DOHH2 (cell line): ENCODE measurements at regions not wholly inside any gene's neighbourhood (a gene's known extent, or its start where the extent isn't known, plus 50 kb on each side); places are given as distances from the start of the nearest gene placed in this dataset.

ENCODE experiments used
- H3F3A ChIP-seq: fragments of 200-600 bp; sonication (generic), shearing (Covaris generic); 2 replicates; pipeline ENCODE4 v1.6.0; 2016; ENCODE audit warnings: antibody characterized with exemption, mild to moderate bottlenecking; ENCODE audit not compliant: control insufficient read depth, insufficient read depth
- H3K27ac ChIP-seq: fragments of 200-600 bp; sonication (generic); 2 replicates; pipeline ENCODE4 v1.5.1; 2014; ENCODE audit warnings: low read depth, mild to moderate bottlenecking, low read length, moderate library complexity
- H3K27me3 ChIP-seq: fragments of 200-600 bp; sonication (generic); 2 replicates; pipeline ENCODE4 v1.6.1; 2014; ENCODE audit warnings: mild to moderate bottlenecking, low read length, mixed read lengths; ENCODE audit not compliant: control insufficient read depth
- H3K36me3 ChIP-seq: fragments of 200-600 bp; sonication (generic); 2 replicates; pipeline ENCODE4 v1.6.1; 2014; ENCODE audit warnings: mild to moderate bottlenecking, low read length, moderate library complexity, mixed read lengths; ENCODE audit not compliant: control insufficient read depth
- H3K4me1 ChIP-seq: fragments of 200-600 bp; sonication (generic); 2 replicates; pipeline ENCODE4 v1.6.1; 2014; ENCODE audit warnings: mild to moderate bottlenecking, low read length, mixed read lengths; ENCODE audit not compliant: control insufficient read depth
- H3K4me2 ChIP-seq: fragments of 200-600 bp; sonication (generic); 2 replicates; pipeline ENCODE4 v1.6.0; 2014; ENCODE audit warnings: mild to moderate bottlenecking, low read length, moderate library complexity
- H3K4me3 ChIP-seq: fragments of 200-600 bp; sonication (generic); 2 replicates; pipeline ENCODE4 v1.5.1; 2014; ENCODE audit warnings: mild to moderate bottlenecking, low read length, mixed read lengths
- H3K79me2 ChIP-seq: fragments of 200-600 bp; sonication (generic); 2 replicates; pipeline ENCODE4 v1.6.1; 2014; ENCODE audit warnings: mild to moderate bottlenecking, low read length, mixed read lengths; ENCODE audit not compliant: control insufficient read depth
- H3K9me2 ChIP-seq: fragments of 200-600 bp; sonication (generic); replicated peaks from 2 replicates; pipeline ENCODE4 v1.6.1; 2014; ENCODE audit warnings: mild to moderate bottlenecking, low read length, mixed read lengths; ENCODE audit not compliant: control insufficient read depth
- H3K9me3 ChIP-seq: fragments of 200-600 bp; sonication (generic); 2 replicates; pipeline ENCODE4 v1.6.1; 2014; ENCODE audit warnings: antibody characterized with exemption, low read length, mixed read lengths; ENCODE audit not compliant: control insufficient read depth, insufficient read depth
- H4K20me1 ChIP-seq: fragments of 200-600 bp; sonication (generic); 2 replicates; pipeline ENCODE4 v1.6.0; 2014; ENCODE audit warnings: low read depth, mild to moderate bottlenecking, antibody characterized with exemption, low read length, moderate library complexity; ENCODE audit not compliant: control insufficient read depth, insufficient read depth
- EZH2phosphoT487 ChIP-seq: fragments of 200-600 bp; sonication (generic); IDR thresholded peaks from 2 replicates; pipeline ENCODE4 v1.6.1; 2017; ENCODE audit warnings: borderline replicate concordance, mild to moderate bottlenecking, antibody characterized with exemption, low read length, moderate library complexity, mixed read lengths
- TF ChIP-seq, protein P1 (sequence below): fragments of 200-600 bp; sonication (generic); IDR thresholded peaks from one replicate; pipeline ENCODE4 v1.5.1; 2014; ENCODE audit warnings: antibody characterized with exemption, mild to moderate bottlenecking, low read depth, low read length; ENCODE audit not compliant: poor library complexity, severe bottlenecking

DNA sequence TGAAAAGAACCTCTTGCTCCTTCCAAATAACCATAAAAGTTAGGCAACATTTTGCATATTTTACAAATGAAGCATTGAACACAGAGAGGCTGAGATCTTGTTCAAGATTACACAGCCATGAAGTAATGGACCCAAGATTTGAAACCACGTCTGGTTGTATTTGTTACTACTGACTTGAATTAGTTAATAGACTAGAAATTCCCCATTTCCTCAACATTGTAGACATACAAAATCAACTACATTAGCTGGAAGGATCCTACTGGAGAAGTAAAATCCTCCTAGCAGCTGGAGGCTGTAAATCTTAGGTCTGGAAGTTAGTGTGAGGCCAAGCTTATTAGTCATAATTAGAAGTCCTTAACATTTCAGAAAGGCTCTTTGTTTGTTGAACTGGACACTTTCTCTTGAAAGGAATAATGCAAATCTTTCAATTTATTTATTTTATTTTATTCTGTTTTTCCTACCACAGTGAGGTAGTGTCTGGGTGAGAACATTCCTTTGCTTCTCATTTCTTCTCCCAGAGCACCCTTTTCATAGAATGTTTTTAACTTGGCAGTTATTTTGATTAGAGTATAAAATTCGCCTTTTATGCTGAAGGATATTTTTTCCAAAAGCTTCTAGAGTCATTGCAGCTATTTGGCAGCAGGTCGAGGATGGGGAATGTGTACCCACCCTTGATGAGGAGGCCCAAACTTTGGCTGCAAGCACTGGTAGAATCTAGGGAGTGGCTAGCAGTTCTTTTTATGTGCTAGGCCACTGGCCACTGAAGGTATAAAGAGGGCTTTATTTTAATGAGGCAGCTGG lies 62.0 kb upstream of the CLNK start:
- no peaks in the 10 kb centered on the region for H3F3A ChIP-seq
- no peak overlapping the region for H3K4me3 ChIP-seq
- TF ChIP-seq EZH2phosphoT487, result no peak
- TF ChIP-seq, protein P1, sequence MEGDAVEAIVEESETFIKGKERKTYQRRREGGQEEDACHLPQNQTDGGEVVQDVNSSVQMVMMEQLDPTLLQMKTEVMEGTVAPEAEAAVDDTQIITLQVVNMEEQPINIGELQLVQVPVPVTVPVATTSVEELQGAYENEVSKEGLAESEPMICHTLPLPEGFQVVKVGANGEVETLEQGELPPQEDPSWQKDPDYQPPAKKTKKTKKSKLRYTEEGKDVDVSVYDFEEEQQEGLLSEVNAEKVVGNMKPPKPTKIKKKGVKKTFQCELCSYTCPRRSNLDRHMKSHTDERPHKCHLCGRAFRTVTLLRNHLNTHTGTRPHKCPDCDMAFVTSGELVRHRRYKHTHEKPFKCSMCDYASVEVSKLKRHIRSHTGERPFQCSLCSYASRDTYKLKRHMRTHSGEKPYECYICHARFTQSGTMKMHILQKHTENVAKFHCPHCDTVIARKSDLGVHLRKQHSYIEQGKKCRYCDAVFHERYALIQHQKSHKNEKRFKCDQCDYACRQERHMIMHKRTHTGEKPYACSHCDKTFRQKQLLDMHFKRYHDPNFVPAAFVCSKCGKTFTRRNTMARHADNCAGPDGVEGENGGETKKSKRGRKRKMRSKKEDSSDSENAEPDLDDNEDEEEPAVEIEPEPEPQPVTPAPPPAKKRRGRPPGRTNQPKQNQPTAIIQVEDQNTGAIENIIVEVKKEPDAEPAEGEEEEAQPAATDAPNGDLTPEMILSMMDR, result no peak
- no peak overlapping the region for H3K27ac ChIP-seq
- no peaks in the 10 kb centered on the region for H3K27me3 ChIP-seq
- no peaks in the 10 kb centered on the region for H3K9me3 ChIP-seq
- H3K79me2 ChIP-seq, result no peaks in the 10 kb centered on the region
- H3K4me2 ChIP-seq, result no peak overlapping the region
- H3K4me1 ChIP-seq, result peaks cover 8% of the 10 kb centered on the region
- H3K36me3 ChIP-seq, result no peaks in the 10 kb centered on the region
- H3K9me2 ChIP-seq, result no peaks in the 10 kb centered on the region
- no peaks in the 10 kb centered on the region for H4K20me1 ChIP-seq

DNA sequence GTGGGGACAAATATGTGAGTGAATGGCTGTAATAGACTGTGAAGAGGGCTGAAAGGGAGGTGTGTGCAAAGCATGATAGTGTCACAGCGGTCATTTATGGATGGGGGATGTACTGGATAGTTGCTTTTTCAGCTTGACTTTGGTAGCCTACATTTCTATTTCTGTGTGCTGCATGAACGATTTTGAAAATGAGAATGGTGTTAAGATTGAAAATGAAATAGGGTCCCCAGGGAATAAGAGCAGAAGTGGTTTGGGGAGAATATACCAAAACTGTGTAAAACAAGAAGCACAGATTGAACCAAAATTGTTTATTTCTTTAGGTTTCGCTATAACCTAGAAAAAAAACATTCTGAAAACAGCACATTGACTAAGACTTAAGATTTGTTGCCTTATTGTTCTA lies 58.8 kb upstream of the CLNK start:
- Histone ChIP-seq H3F3A (no peaks in the 10 kb centered on the region), H3K36me3 (no peaks in the 10 kb centered on the region), H3K4me2 (no peak overlapping the region), H4K20me1 (no peaks in the 10 kb centered on the region), H3K4me1 (peaks cover 8% of the 10 kb centered on the region), H3K27ac (no peak overlapping the region), H3K4me3 (no peak overlapping the region), H3K9me3 (no peaks in the 10 kb centered on the region), H3K79me2 (no peaks in the 10 kb centered on the region), H3K9me2 (no peaks in the 10 kb centered on the region), H3K27me3 (no peaks in the 10 kb centered on the region)
- TF ChIP-seq, protein P1, result no peak
- no peak for TF ChIP-seq EZH2phosphoT487

DNA sequence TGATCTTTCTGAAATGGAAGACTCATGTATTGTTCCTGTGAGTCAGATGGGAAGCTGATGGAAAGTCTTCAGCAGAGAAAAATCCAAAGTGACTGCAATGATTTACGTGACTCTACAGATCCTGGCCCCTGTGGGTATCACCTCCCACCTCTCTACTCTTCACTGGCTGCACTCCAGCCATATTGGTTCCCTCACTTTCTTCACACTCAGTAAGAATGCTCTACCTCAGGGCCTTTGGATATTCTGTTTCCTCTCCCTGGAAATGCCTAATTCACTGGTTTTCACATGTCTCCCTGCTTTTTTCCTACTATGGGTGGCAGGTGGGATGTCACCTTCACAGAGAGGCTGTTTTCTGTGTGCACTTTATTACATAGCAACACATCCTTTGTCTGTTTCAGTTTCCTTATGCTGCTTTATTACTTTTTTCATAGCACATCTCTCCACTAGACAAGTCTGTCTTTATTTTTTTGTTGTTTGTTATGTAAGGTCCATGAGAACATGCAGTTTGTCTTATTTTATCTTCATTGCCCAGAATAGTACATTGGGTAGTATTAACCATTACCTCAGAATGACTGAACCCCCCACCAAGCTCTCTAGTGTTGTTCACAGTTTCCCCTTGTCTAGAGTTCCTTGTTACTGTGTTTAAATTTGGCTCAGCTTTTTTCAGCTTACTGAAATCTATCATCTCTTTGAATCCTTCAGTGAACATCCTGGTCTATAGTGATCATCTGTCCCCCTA lies 57.6 kb upstream of the CLNK start:
- H3K27me3 ChIP-seq, result no peaks in the 10 kb centered on the region
- H3K9me2 ChIP-seq, result no peaks in the 10 kb centered on the region
- no peaks in the 10 kb centered on the region for H3K79me2 ChIP-seq
- H3K4me2 ChIP-seq, result no peak overlapping the region
- TF ChIP-seq, protein P1, result no peak
- H3K4me1 ChIP-seq, result peaks cover 8% of the 10 kb centered on the region
- no peaks in the 10 kb centered on the region for H3K9me3 ChIP-seq
- H3K36me3 ChIP-seq, result no peaks in the 10 kb centered on the region
- no peaks in the 10 kb centered on the region for H4K20me1 ChIP-seq
- H3K27ac ChIP-seq, result no peak overlapping the region
- no peaks in the 10 kb centered on the region for H3F3A ChIP-seq
- no peak overlapping the region for H3K4me3 ChIP-seq
